CD14-positive monocyte (primary cell): ENCODE measurements at regions not wholly inside any gene's neighbourhood (a gene's known extent, or its start where the extent isn't known, plus 50 kb on each side); places are given as distances from the start of the nearest gene placed in this dataset.

Experiments
- DNase-seq, 3 donors: peaks; one replicate each; pipeline ENCODE4 v3.0.0-alpha.2; 2011 to 2022
- H2AFZ ChIP-seq: 2 replicates; pipeline ENCODE4 v1.6.0; 2012; ENCODE audit warnings: mild to moderate bottlenecking, low read depth, low read length, inconsistent platforms; ENCODE audit not compliant: insufficient read depth, poor library complexity, severe bottlenecking
- H3K27ac ChIP-seq, 2 donors: 1 replicate in 1 of 2; 2 replicates in 1 of 2; pipeline ENCODE4 v1.5.1; 2012 to 2013; ENCODE audit warnings: low read length in 2 of 2, control low read depth in 1 of 2, inconsistent platforms in 1 of 2, low read depth in 1 of 2, mild to moderate bottlenecking in 1 of 2
- H3K27me3 ChIP-seq, 2 donors: one replicate each; pipeline versions ENCODE4 v1.6.0 to v1.6.1; 2011 to 2013; ENCODE audit warnings: low read length in 2 of 2; ENCODE audit not compliant: control insufficient read depth in 2 of 2, insufficient read depth in 2 of 2
- H3K36me3 ChIP-seq, 2 donors: replicated peaks in 1 of 2; 1 replicate in 1 of 2; 2 replicates in 1 of 2; pipeline versions ENCODE4 v1.5.1 to v1.6.1; 2012 to 2013; ENCODE audit warnings: low read length in 2 of 2, control low read depth in 1 of 2, inconsistent platforms in 1 of 2, mild to moderate bottlenecking in 1 of 2; ENCODE audit not compliant: insufficient read depth in 2 of 2, control insufficient read depth in 1 of 2
- H3K4me1 ChIP-seq, 2 donors: 1 replicate in 1 of 2; 2 replicates in 1 of 2; pipeline versions ENCODE4 v1.5.1 to v1.6.1; 2012 to 2013; ENCODE audit warnings: low read length in 2 of 2, control low read depth in 1 of 2, inconsistent platforms in 1 of 2, mild to moderate bottlenecking in 1 of 2, moderate library complexity in 1 of 2; ENCODE audit not compliant: insufficient read depth in 2 of 2, control insufficient read depth in 1 of 2
- H3K4me2 ChIP-seq: replicated peaks from 2 replicates; pipeline ENCODE3; 2012; ENCODE audit warnings: low read length, moderate library complexity, mild to moderate bottlenecking; ENCODE audit not compliant: poor library complexity, severe bottlenecking; ENCODE audit errors: extremely low read depth
- H3K4me3 ChIP-seq, 3 experiments: fragments of 200-600 bp in 1 of 3; sonication (generic) in 1 of 3; replicated peaks in 1 of 3; 1 replicate in 2 of 3; 2 replicates in 1 of 3; pipeline ENCODE4 v1.5.1; 2011 to 2013; ENCODE audit warnings: low read length in 3 of 3, mild to moderate bottlenecking in 3 of 3, control low read depth in 2 of 3, low read depth in 2 of 3, inconsistent platforms in 1 of 3, moderate library complexity in 1 of 3
- H3K79me2 ChIP-seq: 2 replicates; pipeline ENCODE4 v1.6.0; 2012; ENCODE audit warnings: mild to moderate bottlenecking, control low read depth, inconsistent platforms, low read length, moderate library complexity; ENCODE audit not compliant: insufficient read depth
- H3K9ac ChIP-seq: 2 replicates; pipeline ENCODE4 v1.6.0; 2017; ENCODE audit warnings: low read length, mild to moderate bottlenecking; ENCODE audit not compliant: insufficient read depth, poor library complexity, severe bottlenecking
- H3K9me3 ChIP-seq, 2 donors: replicated peaks in 1 of 2; 1 replicate in 1 of 2; 2 replicates in 1 of 2; pipeline versions ENCODE4 v1.5.1 to v1.6.1; 2012 to 2013; ENCODE audit warnings: low read length in 2 of 2, control low read depth in 1 of 2; ENCODE audit not compliant: control insufficient read depth in 1 of 2, insufficient read depth in 1 of 2
- H4K20me1 ChIP-seq: 2 replicates; pipeline ENCODE4 v1.6.0; 2012; ENCODE audit warnings: mild to moderate bottlenecking, low read length, control low read depth, moderate library complexity; ENCODE audit not compliant: insufficient read depth
- H3K27ac Mint-ChIP-seq, 7 donors: one replicate each; pipeline ENCODE4 v1.8.0; 2020; ENCODE audit warnings: mild to moderate bottlenecking in 7 of 7, mixed read lengths in 7 of 7, moderate library complexity in 6 of 7, inconsistent platforms in 2 of 7
- H3K27me3 Mint-ChIP-seq, 3 donors: one replicate each; pipeline ENCODE4 v1.8.0; 2021 to 2022; ENCODE audit warnings: low read depth in 3 of 3, mild to moderate bottlenecking in 3 of 3, mixed read lengths in 3 of 3, moderate library complexity in 3 of 3, inconsistent platforms in 1 of 3
- H3K36me3 Mint-ChIP-seq, 2 donors: one replicate each; pipeline ENCODE4 v1.8.0; 2020; ENCODE audit warnings: mixed read lengths in 2 of 2, inconsistent platforms in 1 of 2, mild to moderate bottlenecking in 1 of 2
- H3K4me1 Mint-ChIP-seq: one replicate; pipeline ENCODE4 v1.8.0; 2020; ENCODE audit warnings: mild to moderate bottlenecking, mixed read lengths
- H3K4me3 Mint-ChIP-seq, 2 donors: one replicate each; pipeline ENCODE4 v1.8.0; 2020; ENCODE audit warnings: mild to moderate bottlenecking in 2 of 2, mixed read lengths in 2 of 2, moderate library complexity in 1 of 2
- H3K9me3 Mint-ChIP-seq, 7 donors: one replicate each; pipeline ENCODE4 v1.8.0; 2020 to 2022; ENCODE audit warnings: mixed read lengths in 7 of 7, mild to moderate bottlenecking in 6 of 7, moderate library complexity in 6 of 7, inconsistent platforms in 2 of 7
- CTCF ChIP-seq: fragments of 200-600 bp; IDR thresholded peaks from one replicate; pipeline ENCODE4 v1.8.0; 2022; ENCODE audit warnings: antibody characterized with exemption, mild to moderate bottlenecking
- WGBS: methylation state at CpG from one replicate; pipeline ENCODE4 v1.1.5; 2013; ENCODE audit warnings: missing lambda C conversion rate; ENCODE audit not compliant: insufficient coverage; 5-methylcytosine and 5-hydroxymethylcytosine counted together
- intact Hi-C, 2 donors: fragments of 100-400 bp; cut with micrococcal nuclease; formaldehyde crosslinking; loops; one replicate each; pipeline versions ENCODE4 v1.15.0 to v1.15.1; 2023

- no peak for DNase-seq
- Histone ChIP-seq H4K20me1 (no peaks in the 10 kb centered on the region), H3K27me3 (no peaks in the 10 kb centered on the region), H3K4me2 (no peak overlapping the region), H3K79me2 (no peaks in the 10 kb centered on the region), H2AFZ (no peak overlapping the region), H3K4me1 (no peaks in the 10 kb centered on the region), H3K27ac (no peak overlapping the region), H3K36me3 (no peaks in the 10 kb centered on the region), H3K9ac (no peak overlapping the region), H3K4me3 (no peak overlapping the region), H3K9me3 (no peaks in the 10 kb centered on the region)
- Mint-ChIP-seq H3K9me3 (no peaks in the 10 kb centered on the region), H3K36me3 (no peaks in the 10 kb centered on the region), H3K4me1 (no peaks in the 10 kb centered on the region), H3K27ac (no peak overlapping the region), H3K27me3 (peaks cover 10 to 20% (median 10%) of the 10 kb centered on the region in 3 donors), H3K4me3 (no peak overlapping the region)
- no CpG with 5 or more reads among the region's 1 CpG for WGBS
- TF ChIP-seq CTCF, result no peak
- intact Hi-C loops, result loop anchor here (5.0 to 10.0 kb wide), 6 partner anchors 123 to 1185 kb away; no protein-coding TSS in a partner anchor
Measured at GRCh38 chr3:10759495-10759894, 56.5 kb upstream of the SLC6A11 start.

DNA sequence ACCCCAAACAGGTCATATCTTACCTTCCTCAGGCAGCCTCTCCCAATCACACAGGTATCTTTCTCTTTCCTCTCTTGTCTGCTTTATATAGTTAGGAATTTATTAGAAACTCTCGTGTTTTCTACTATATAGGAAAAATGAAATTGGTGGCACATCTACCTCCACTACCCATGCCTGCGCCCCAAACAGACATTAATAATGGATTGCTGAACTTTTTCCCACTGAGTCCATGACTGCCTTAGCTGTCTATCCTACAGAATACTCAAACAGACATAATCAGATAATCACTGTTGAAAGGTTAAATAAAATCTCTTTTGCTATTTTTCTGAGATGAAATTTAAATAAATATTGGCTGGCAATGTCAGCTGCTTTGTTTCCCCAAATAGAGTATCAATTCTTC is 55.8 kb upstream of the SLC6A11 start:
- intact Hi-C loops, result loop anchor here in 1 of 2 donors (5.0 kb wide), 1 partner anchor 122 kb away; no protein-coding TSS in a partner anchor
- H3K27me3 ChIP-seq, result no peaks in the 10 kb centered on the region
- no peaks in the 10 kb centered on the region for H3K79me2 ChIP-seq

More for the DNA sequence above, 55.8 kb upstream of the SLC6A11 start:
- Histone ChIP-seq H3K36me3 (no peaks in the 10 kb centered on the region), H4K20me1 (no peaks in the 10 kb centered on the region), H3K9me3 (no peaks in the 10 kb centered on the region), H3K9ac (no peak overlapping the region), H3K4me2 (no peak overlapping the region), H3K4me1 (no peaks in the 10 kb centered on the region), H3K27ac (no peak overlapping the region), H2AFZ (no peak overlapping the region), H3K4me3 (no peak overlapping the region)
- no peak for DNase-seq
- no peaks in the 10 kb centered on the region for H3K36me3 Mint-ChIP-seq
- no peak overlapping the region for H3K4me3 Mint-ChIP-seq
- TF ChIP-seq CTCF, result no peak
- H3K27ac Mint-ChIP-seq, result no peak overlapping the region
- no peaks in the 10 kb centered on the region for H3K9me3 Mint-ChIP-seq
- peaks cover 12 to 19% (median 12%) of the 10 kb centered on the region in 3 donors for H3K27me3 Mint-ChIP-seq
- WGBS, result no CpG with 5 or more reads among the region's 2 CpGs
- no peaks in the 10 kb centered on the region for H3K4me1 Mint-ChIP-seq
